Esophagus muscularis mucosa (tissue), 3 donors: ENCODE measurements at regions not wholly inside any gene's neighbourhood (a gene's known extent, or its start where the extent isn't known, plus 50 kb on each side); places are given as distances from the start of the nearest gene placed in this dataset.

ENCODE experiments used
- CTCF ChIP-seq, 3 experiments: fragments of 200-600 bp in 2 of 3; fragments of 450-650 bp in 1 of 3; sonication (generic) in 2 of 3; IDR thresholded peaks; one replicate each; pipeline ENCODE4 v1.5.1; 2017 to 2019; ENCODE audit warnings: antibody characterized with exemption in 3 of 3, mild to moderate bottlenecking in 2 of 3, moderate library complexity in 1 of 3
- EP300 ChIP-seq: sonication (generic); formaldehyde crosslinking; IDR thresholded peaks from one replicate; pipeline ENCODE4 v1.6.1; 2017; ENCODE audit warnings: antibody characterized with exemption

GRCh38 chr1:105492921-105493320, 1563.6 kb upstream of the PRMT6 start:
- no peak for TF ChIP-seq CTCF (IDR thresholded peaks at IDR 0.05)
- no peak for TF ChIP-seq EP300
